Jurkat, Clone E6-1 (cell line): ENCODE measurements at regions not wholly inside any gene's neighbourhood (a gene's known extent, or its start where the extent isn't known, plus 50 kb on each side); places are given as distances from the start of the nearest gene placed in this dataset.

Experiments used
- DNase-seq: peaks from one replicate; pipeline ENCODE4 v3.0.0-alpha.2; 2011; ENCODE audit warnings: low read depth, low spot score
- H3K4me3 ChIP-seq: 2 replicates; pipeline ENCODE4 v1.5.1; 2011; ENCODE audit warnings: mild to moderate bottlenecking, low read length, control low read depth, moderate library complexity

GRCh38 chr2:24439971-24440340, 51.1 kb upstream of the NCOA1 start:
- DNase-seq = no peak
- H3K4me3 ChIP-seq = no peak overlapping the region

- no peak overlapping the region for H3K4me3 ChIP-seq
- no peak for DNase-seq
Observed at GRCh38 chr2:24439280-24439970, 51.6 kb upstream of the NCOA1 start.

- no peak for DNase-seq
- no peak overlapping the region for H3K4me3 ChIP-seq
Observed at GRCh38 chr2:24438106-24438505, 52.9 kb upstream of the NCOA1 start.

GRCh38 chr2:24435391-24436316, 55.4 kb upstream of the NCOA1 start:
- H3K4me3 ChIP-seq = no peak overlapping the region
- no peak for DNase-seq

- H3K4me3 ChIP-seq = no peak overlapping the region
- no peak for DNase-seq
Observed at GRCh38 chr2:24434541-24434940, 56.5 kb upstream of the NCOA1 start.

- H3K4me3 ChIP-seq = no peak overlapping the region
- DNase-seq = no peak
Observed at GRCh38 chr2:24432735-24433134, 58.3 kb upstream of the NCOA1 start.

- H3K4me3 ChIP-seq = no peak overlapping the region
- no peak for DNase-seq
Observed at GRCh38 chr2:24432121-24432520, 58.9 kb upstream of the NCOA1 start.

GRCh38 chr2:24429197-24430074, 61.6 kb upstream of the NCOA1 start:
- H3K4me3 ChIP-seq = no peak overlapping the region
- DNase-seq = no peak

- DNase-seq = no peak
- no peak overlapping the region for H3K4me3 ChIP-seq
Observed at GRCh38 chr2:24424387-24424786, 64.1 kb upstream of the ITSN2 start.

GRCh38 chr2:24423095-24423494, 62.8 kb upstream of the ITSN2 start:
- no peak overlapping the region for H3K4me3 ChIP-seq
- DNase-seq = no peak

- no peak overlapping the region for H3K4me3 ChIP-seq
- peak; percentile 49 for DNase-seq
Observed at GRCh38 chr2:24421668-24422067, 61.3 kb upstream of the ITSN2 start.

- DNase-seq = no peak
- no peak overlapping the region for H3K4me3 ChIP-seq
Observed at GRCh38 chr2:24420373-24420772, 60.0 kb upstream of the ITSN2 start.

- H3K4me3 ChIP-seq = no peak overlapping the region
- DNase-seq = no peak
Observed at GRCh38 chr2:24418166-24418841, 58.0 kb upstream of the ITSN2 start.

- no peak overlapping the region for H3K4me3 ChIP-seq
- no peak for DNase-seq
Observed at GRCh38 chr2:24412812-24413211, 52.5 kb upstream of the ITSN2 start.

- no peak for DNase-seq
- H3K4me3 ChIP-seq = no peak overlapping the region
Observed at GRCh38 chr2:24411488-24412151, 51.3 kb upstream of the ITSN2 start.

GRCh38 chr2:24410976-24411375, 50.6 kb upstream of the ITSN2 start:
- no peak for DNase-seq
- no peak overlapping the region for H3K4me3 ChIP-seq

GRCh38 chr2:24409700-24410556, 49.6 kb upstream of the ITSN2 start:
- peak; percentile 60 for DNase-seq
- H3K4me3 ChIP-seq = no peak overlapping the region
